ENCODE measurements at regions not wholly inside any gene's neighbourhood (a gene's known extent, or its start where the extent isn't known, plus 50 kb on each side); places are given as distances from the start of the nearest gene placed in this dataset.

GRCh38 chr5:90170261-90170660 is 239.3 kb downstream of the CETN3 start:
- dilution Hi-C loops (cut with MboI; ENCODE audit: extremely low pct_ligation_motif_present, low sequenced_read_pairs), result no loop called here
- TF ChIP-seq MYC (IDR thresholded peaks at IDR 0.05; ENCODE audit: low read depth, low read length) (no peak), FOS (IDR thresholded peaks at IDR 0.05; ENCODE audit: borderline replicate concordance, insufficient read depth, low read length) (no peak), POLR2A (IDR thresholded peaks at IDR 0.05; ENCODE audit: low read depth, low read length) (no peak), EZH2 (IDR thresholded peaks at IDR 0.05; ENCODE audit: borderline replicate concordance, low read depth, low read length, severe bottlenecking) (no peak), MAX (IDR thresholded peaks at IDR 0.05; ENCODE audit: insufficient read depth, insufficient read length) (no peak), POLR2AphosphoS5 (IDR thresholded peaks at IDR 0.05; ENCODE audit: insufficient read depth, low read depth, low read length) (no peak), CTCF (IDR thresholded peaks at IDR 0.05; ENCODE audit: extremely low read depth in 1 of 2, insufficient read depth in 1 of 2, low read depth in 1 of 2, low read length in 2 of 2) (no peak), GATA2 (IDR thresholded peaks at IDR 0.05; ENCODE audit: insufficient read depth, insufficient read length, low read depth, low read length) (no peak), JUN (IDR thresholded peaks at IDR 0.05; ENCODE audit: borderline replicate concordance, insufficient read depth, insufficient read length, low read depth) (no peak)
- H3K79me2 ChIP-seq (ENCODE audit: control insufficient read depth, insufficient read depth, low read length), result no peaks in the 10 kb centered on the region
- no peak overlapping the region for H3K9ac ChIP-seq (replicated peaks; ENCODE audit: extremely low read depth, insufficient read depth, low read length)
- no peak for FAIRE-seq
- intact Hi-C loops (cut with micrococcal nuclease), result no loop called here
- POLR2A ChIA-PET, result no interaction called here
- no peak overlapping the region for H3K27ac ChIP-seq (ENCODE audit: insufficient read depth, low read depth, low read length)
- CTCF ChIA-PET, result interaction anchor here (3.0 kb wide), 1 partner anchor 9 kb away, joined by 11 read pairs; no protein-coding TSS in a partner anchor
- H2AFZ ChIP-seq (ENCODE audit: low read depth, low read length), result no peak overlapping the region
- no TSS peak for BruUV-seq (replicated peaks)
- no peaks in the 10 kb centered on the region for H3K9me3 ChIP-seq (replicated peaks; ENCODE audit: control insufficient read depth, insufficient read depth, low read length)
- no peaks in the 10 kb centered on the region for H3K36me3 ChIP-seq (ENCODE audit: control insufficient read depth in 2 of 2, extremely low read depth in 1 of 2, insufficient read depth in 2 of 2, low read length in 2 of 2)
- no peaks in the 10 kb centered on the region for H4K20me1 ChIP-seq (replicated peaks; ENCODE audit: control insufficient read depth, extremely low read depth, insufficient read depth, low read length)
- H3K4me1 ChIP-seq (ENCODE audit: control insufficient read depth, extremely low read depth, insufficient read depth, low read length), result no peaks in the 10 kb centered on the region
- H3K9me1 ChIP-seq (replicated peaks; ENCODE audit: control insufficient read depth, extremely low read depth, insufficient read depth, low read length), result no peaks in the 10 kb centered on the region
- DNase-seq (ENCODE audit: low read depth, low spot score), result no peak
- H3K4me3 ChIP-seq (replicated peaks in 1 of 3; ENCODE audit: insufficient read depth in 1 of 3, low read depth in 1 of 3, low read length in 3 of 3), result no peak overlapping the region
- no peak overlapping the region for H3K4me2 ChIP-seq (ENCODE audit: insufficient read depth, low read length)
- H3K27me3 ChIP-seq (ENCODE audit: control insufficient read depth in 2 of 2, insufficient read depth in 2 of 2, low read length in 2 of 2), result no peaks in the 10 kb centered on the region

Measured in endothelial cell of umbilical vein (primary cell).